ENCODE measurements at regions not wholly inside any gene's neighbourhood (a gene's known extent, or its start where the extent isn't known, plus 50 kb on each side); places are given as distances from the start of the nearest gene placed in this dataset.

GRCh38 chr3:53974324-53974723 is 82.7 kb upstream of the SELENOK start:
- Histone ChIP-seq H3K27ac (no peak overlapping the region), H3K4me1 (no peaks in the 10 kb centered on the region), H3K36me3 (no peaks in the 10 kb centered on the region), H3K4me3 (replicated peaks in 1 of 3) (no peak overlapping the region), H3K27me3 (no peaks in the 10 kb centered on the region), H3K9me3 (no peaks in the 10 kb centered on the region)
- no peak for DNase-seq
- WGBS, 2 donors: 60 to 72% methylated on average over 2 of the region's 2 CpGs
- TF ChIP-seq, protein P1, sequence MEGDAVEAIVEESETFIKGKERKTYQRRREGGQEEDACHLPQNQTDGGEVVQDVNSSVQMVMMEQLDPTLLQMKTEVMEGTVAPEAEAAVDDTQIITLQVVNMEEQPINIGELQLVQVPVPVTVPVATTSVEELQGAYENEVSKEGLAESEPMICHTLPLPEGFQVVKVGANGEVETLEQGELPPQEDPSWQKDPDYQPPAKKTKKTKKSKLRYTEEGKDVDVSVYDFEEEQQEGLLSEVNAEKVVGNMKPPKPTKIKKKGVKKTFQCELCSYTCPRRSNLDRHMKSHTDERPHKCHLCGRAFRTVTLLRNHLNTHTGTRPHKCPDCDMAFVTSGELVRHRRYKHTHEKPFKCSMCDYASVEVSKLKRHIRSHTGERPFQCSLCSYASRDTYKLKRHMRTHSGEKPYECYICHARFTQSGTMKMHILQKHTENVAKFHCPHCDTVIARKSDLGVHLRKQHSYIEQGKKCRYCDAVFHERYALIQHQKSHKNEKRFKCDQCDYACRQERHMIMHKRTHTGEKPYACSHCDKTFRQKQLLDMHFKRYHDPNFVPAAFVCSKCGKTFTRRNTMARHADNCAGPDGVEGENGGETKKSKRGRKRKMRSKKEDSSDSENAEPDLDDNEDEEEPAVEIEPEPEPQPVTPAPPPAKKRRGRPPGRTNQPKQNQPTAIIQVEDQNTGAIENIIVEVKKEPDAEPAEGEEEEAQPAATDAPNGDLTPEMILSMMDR (IDR thresholded peaks at IDR 0.05): no peak
- no peak for TF ChIP-seq POLR2A (IDR thresholded peaks at IDR 0.05)
- intact Hi-C loops (cut with DNase I): no loop called here

- H3K36me3 ChIP-seq: no peaks in the 10 kb centered on the region
- no peaks in the 10 kb centered on the region for H3K4me1 ChIP-seq
- H3K4me3 ChIP-seq (replicated peaks in 1 of 3): no peak overlapping the region
- H3K27me3 ChIP-seq: no peaks in the 10 kb centered on the region
- H3K9me3 ChIP-seq: no peaks in the 10 kb centered on the region
- no peak overlapping the region for H3K27ac ChIP-seq
- no peak for TF ChIP-seq POLR2A (IDR thresholded peaks at IDR 0.05)
- TF ChIP-seq, protein P1 (IDR thresholded peaks at IDR 0.05): no peak
- no peak for DNase-seq
- intact Hi-C loops (cut with DNase I): no loop called here
- WGBS, 2 donors: 80 to 81% methylated on average over 4 of the region's 4 CpGs
These were observed 82.2 kb upstream of the SELENOK start for GRCh38 chr3:53973905-53974304.

DNA sequence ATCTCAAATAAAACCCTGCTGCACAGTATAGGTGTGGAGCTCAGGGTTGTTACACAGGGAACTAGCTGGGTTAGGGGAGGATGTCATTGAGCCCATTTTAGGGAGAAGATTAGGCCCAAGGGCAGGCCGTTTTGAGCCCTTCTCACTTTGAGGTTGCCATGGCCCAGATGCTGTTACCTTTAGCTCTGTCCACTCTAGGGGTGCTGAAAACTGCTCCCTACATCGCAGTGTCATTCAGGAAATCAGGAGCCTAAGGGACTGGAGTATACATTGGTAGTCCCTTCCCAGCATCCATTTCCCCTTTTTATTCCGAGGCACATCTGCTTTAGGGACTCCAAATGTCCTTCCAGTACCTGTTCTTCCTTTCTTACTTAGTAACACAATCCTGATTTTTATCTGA is 79.0 kb upstream of the SELENOK start:
- 39 to 42% methylated on average over 3 of the region's 3 CpGs for WGBS, 2 donors
- DNase-seq: no peak
- no peaks in the 10 kb centered on the region for H3K36me3 ChIP-seq
- TF ChIP-seq, protein P1 (IDR thresholded peaks at IDR 0.05): no peak
- TF ChIP-seq POLR2A (IDR thresholded peaks at IDR 0.05): no peak
- no peak overlapping the region for H3K27ac ChIP-seq
- no peaks in the 10 kb centered on the region for H3K9me3 ChIP-seq
- H3K27me3 ChIP-seq: no peaks in the 10 kb centered on the region
- H3K4me1 ChIP-seq: no peaks in the 10 kb centered on the region
- no peak overlapping the region for H3K4me3 ChIP-seq (replicated peaks in 1 of 3)
- intact Hi-C loops (cut with DNase I): no loop called here

DNA sequence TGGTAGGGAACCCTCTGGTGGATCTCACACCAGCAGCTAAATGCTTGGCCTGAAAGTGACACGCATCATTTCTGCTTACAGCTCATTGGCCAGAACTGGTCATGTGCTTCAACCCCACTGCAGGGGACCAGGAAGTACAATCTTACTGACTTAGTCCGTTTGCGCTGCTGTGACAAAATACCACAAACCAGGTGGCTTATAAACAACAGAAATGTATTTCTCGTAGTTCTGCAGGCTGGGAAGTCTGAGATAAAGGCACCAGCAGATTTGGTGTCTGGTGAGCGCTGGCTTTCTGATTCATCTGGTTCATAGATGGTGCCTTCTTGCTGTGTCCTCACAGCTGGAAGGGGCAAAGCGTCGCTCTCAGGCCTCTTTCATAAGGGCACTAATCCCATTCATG is 77.4 kb upstream of the SELENOK start:
- Histone ChIP-seq H3K4me3 (replicated peaks in 1 of 3) (no peak overlapping the region), H3K27me3 (no peaks in the 10 kb centered on the region), H3K27ac (no peak overlapping the region), H3K4me1 (no peaks in the 10 kb centered on the region), H3K36me3 (no peaks in the 10 kb centered on the region), H3K9me3 (no peaks in the 10 kb centered on the region)
- intact Hi-C loops (cut with DNase I): no loop called here
- DNase-seq: no peak
- no peak for TF ChIP-seq POLR2A (IDR thresholded peaks at IDR 0.05)
- TF ChIP-seq, protein P1 (IDR thresholded peaks at IDR 0.05): no peak
- WGBS, 2 donors: 94% methylated on average over 7 of the region's 7 CpGs

DNA sequence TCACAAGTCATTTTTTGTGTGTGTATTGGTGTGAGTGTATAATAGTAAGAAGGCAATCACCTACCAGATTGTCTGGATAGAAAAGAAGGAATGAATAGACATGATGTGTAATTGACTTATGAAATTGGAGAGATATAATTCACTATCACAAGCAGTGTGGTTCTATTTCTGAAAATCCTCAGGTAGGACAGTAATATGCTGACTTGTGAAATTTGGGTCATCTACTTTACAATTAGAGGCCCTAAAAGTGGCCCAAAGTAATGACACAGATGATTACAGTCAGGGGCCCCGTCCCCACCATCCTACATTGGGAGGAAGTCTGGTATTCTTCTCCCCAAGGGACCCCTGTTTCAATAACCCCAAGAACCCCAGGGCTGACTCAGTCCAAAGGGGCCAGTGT is 73.6 kb upstream of the SELENOK start:
- H3K27me3 ChIP-seq: no peaks in the 10 kb centered on the region
- intact Hi-C loops (cut with DNase I): no loop called here
- H3K36me3 ChIP-seq: no peaks in the 10 kb centered on the region
- no peaks in the 10 kb centered on the region for H3K9me3 ChIP-seq
- no peak overlapping the region for H3K27ac ChIP-seq
- DNase-seq: no peak
- 63 to 69% methylated on average over 1 of the region's 1 CpG for WGBS, 2 donors
- no peak for TF ChIP-seq POLR2A (IDR thresholded peaks at IDR 0.05)
- TF ChIP-seq, protein P1 (IDR thresholded peaks at IDR 0.05): no peak
- H3K4me3 ChIP-seq (replicated peaks in 1 of 3): no peak overlapping the region
- H3K4me1 ChIP-seq: no peaks in the 10 kb centered on the region

Measured in thyroid gland (tissue), 4 donors.